Sigmoid colon (tissue), 6 donors: ENCODE measurements at regions not wholly inside any gene's neighbourhood (a gene's known extent, or its start where the extent isn't known, plus 50 kb on each side); places are given as distances from the start of the nearest gene placed in this dataset.
"Not testable (repeated sequence)": the region's sequence is repeated elsewhere in the genome, so short reads cannot be mapped to it uniquely, and the experiment has no call there.

Source experiments
- DNase-seq: peaks from one replicate; pipeline ENCODE4 v3.0.0-alpha.2; 2019
- H3K27ac ChIP-seq, 4 donors: fragments of 200-600 bp; sonication (generic); one replicate each; pipeline ENCODE4 v1.5.1; 2016 to 2019; ENCODE audit warnings: mild to moderate bottlenecking in 1 of 4
- H3K27me3 ChIP-seq, 3 donors: fragments of 200-600 bp; sonication (generic); one replicate each; pipeline ENCODE4 v1.5.1; 2019; ENCODE audit warnings: mild to moderate bottlenecking in 1 of 3
- H3K36me3 ChIP-seq, 4 donors: fragments of 200-600 bp; sonication (generic); one replicate each; pipeline ENCODE4 v1.5.1; 2016 to 2019
- H3K4me1 ChIP-seq, 4 donors: fragments of 200-600 bp; sonication (generic); one replicate each; pipeline ENCODE4 v1.5.1; 2017 to 2019
- H3K4me3 ChIP-seq, 4 donors: fragments of 200-600 bp; sonication (generic); one replicate each; pipeline ENCODE4 v1.5.1; 2017 to 2019; ENCODE audit warnings: mild to moderate bottlenecking in 2 of 4, moderate library complexity in 1 of 4
- H3K9me3 ChIP-seq, 4 donors: fragments of 200-600 bp in 3 of 4; sonication (generic) in 3 of 4; one replicate each; pipeline versions ENCODE4 v1.5.1 to v1.6.1; 2013 to 2019
- CTCF ChIP-seq, 4 experiments: fragments of 450-650 bp in 3 of 4; fragments of 200-600 bp in 1 of 4; IDR thresholded peaks; one replicate each; pipeline ENCODE4 v1.5.1; 2016 to 2019; ENCODE audit warnings: antibody characterized with exemption in 4 of 4, mild to moderate bottlenecking in 3 of 4, moderate library complexity in 2 of 4
- EP300 ChIP-seq, 4 donors: sonication (generic); formaldehyde crosslinking; IDR thresholded peaks; one replicate each; pipeline ENCODE4 v1.6.1; 2017; ENCODE audit warnings: antibody characterized with exemption in 4 of 4
- POLR2A ChIP-seq, 2 donors: fragments of 450-650 bp; IDR thresholded peaks; one replicate each; pipeline ENCODE4 v1.6.1; 2016; ENCODE audit warnings: antibody characterized with exemption in 2 of 2, mild to moderate bottlenecking in 2 of 2, moderate library complexity in 2 of 2
- POLR2AphosphoS5 ChIP-seq, 4 donors: sonication (generic); formaldehyde crosslinking; IDR thresholded peaks; one replicate each; pipeline ENCODE4 v1.6.1; 2017; ENCODE audit warnings: antibody characterized with exemption in 4 of 4
- WGBS, 2 donors: extraction: QIAGEN DNeasy Blood & Tissue Kit; methylation state at CpG; one replicate each; pipeline ENCODE4 v1.1.7; 2013; 5-methylcytosine and 5-hydroxymethylcytosine counted together
- intact Hi-C: fragments of 100-400 bp; cut with DNase I; formaldehyde crosslinking; loops from one replicate; pipeline ENCODE4 v1.15.1; 2023
- donor health status: healthy with polysubstance abuse.
- donor health status: healthy.

- no peak for TF ChIP-seq CTCF (IDR thresholded peaks at IDR 0.05)
- TF ChIP-seq EP300 (IDR thresholded peaks at IDR 0.05), result no peak
- TF ChIP-seq POLR2A (IDR thresholded peaks at IDR 0.05), result no peak
- TF ChIP-seq POLR2AphosphoS5 (IDR thresholded peaks at IDR 0.05), result no peak
- Histone ChIP-seq H3K27me3 (no peaks in the 10 kb centered on the region), H3K4me3 (no peak overlapping the region), H3K36me3 (no peaks in the 10 kb centered on the region), H3K4me1 (no peaks in the 10 kb centered on the region), H3K27ac (no peak overlapping the region), H3K9me3 (no peaks in the 10 kb centered on the region)
- WGBS, 2 donors, result 74 to 76% methylated on average over 3 of the region's 3 CpGs
- intact Hi-C loops, result no loop called here
- no peak for DNase-seq
Observed at GRCh38 chr4:151518359-151518758, 109.4 kb downstream of the FHIP1A start.

GRCh38 chr4:151519728-151520415 lies 110.9 kb downstream of the FHIP1A start:
- WGBS, 2 donors, result 82 to 89% methylated on average over 2 of the region's 2 CpGs
- intact Hi-C loops, result no loop called here

GRCh38 chr4:151522866-151523519 lies 114.0 kb downstream of the FHIP1A start:
- Histone ChIP-seq H3K36me3 (no peaks in the 10 kb centered on the region), H3K27ac (no peak overlapping the region), H3K27me3 (no peaks in the 10 kb centered on the region), H3K9me3 (no peaks in the 10 kb centered on the region), H3K4me1 (no peaks in the 10 kb centered on the region), H3K4me3 (no peak overlapping the region)
- DNase-seq, result no peak
- intact Hi-C loops, result no loop called here
- 78 to 92% methylated on average over 4 of the region's 4 CpGs for WGBS, 2 donors
- TF ChIP-seq EP300 (IDR thresholded peaks at IDR 0.05), result no peak
- TF ChIP-seq POLR2A (IDR thresholded peaks at IDR 0.05), result no peak
- no peak for TF ChIP-seq CTCF (IDR thresholded peaks at IDR 0.05)
- TF ChIP-seq POLR2AphosphoS5 (IDR thresholded peaks at IDR 0.05), result no peak

More at GRCh38 chr4:151519728-151520415, 110.9 kb downstream of the FHIP1A start:
- no peak for DNase-seq
- Histone ChIP-seq H3K4me3 (no peak overlapping the region), H3K9me3 (no peaks in the 10 kb centered on the region), H3K4me1 (no peaks in the 10 kb centered on the region), H3K27ac (no peak overlapping the region), H3K36me3 (no peaks in the 10 kb centered on the region), H3K27me3 (no peaks in the 10 kb centered on the region)
- no peak for TF ChIP-seq POLR2A (IDR thresholded peaks at IDR 0.05)
- TF ChIP-seq EP300 (IDR thresholded peaks at IDR 0.05), result no peak

- no peaks in the 10 kb centered on the region for H3K9me3 ChIP-seq
Observed at GRCh38 chr4:151524610-151525009, 115.6 kb downstream of the FHIP1A start.

GRCh38 chr4:151526489-151526888 lies 117.5 kb downstream of the FHIP1A start:
- H3K27me3 ChIP-seq, H3K4me1 ChIP-seq, H3K4me3 ChIP-seq, H3K36me3 ChIP-seq, DNase-seq, H3K27ac ChIP-seq, intact Hi-C loops, H3K9me3 ChIP-seq: not testable (repeated sequence)
- whole genome bisulfite sequencing, 2 donors, result 90 to 92% methylated on average over 36 of the region's 36 CpGs

More at GRCh38 chr4:151524610-151525009, 115.6 kb downstream of the FHIP1A start:
- TF ChIP-seq POLR2A (IDR thresholded peaks at IDR 0.05) (no peak), EP300 (IDR thresholded peaks at IDR 0.05) (no peak), CTCF (IDR thresholded peaks at IDR 0.05) (no peak), POLR2AphosphoS5 (IDR thresholded peaks at IDR 0.05) (no peak)
- H3K4me3 ChIP-seq, result no peak overlapping the region
- DNase-seq, result no peak
- H3K27ac ChIP-seq, result no peak overlapping the region
- H3K36me3 ChIP-seq, result no peaks in the 10 kb centered on the region
- H3K4me1 ChIP-seq, result no peaks in the 10 kb centered on the region
- 53 to 78% methylated on average over 2 of the region's 2 CpGs for WGBS, 2 donors
- H3K27me3 ChIP-seq, result no peaks in the 10 kb centered on the region
- intact Hi-C loops, result no loop called here
